Vagina (tissue), 2 donors: ENCODE measurements at regions not wholly inside any gene's neighbourhood (a gene's known extent, or its start where the extent isn't known, plus 50 kb on each side); places are given as distances from the start of the nearest gene placed in this dataset.

Experiments
- CTCF ChIP-seq, 3 experiments: fragments of 450-650 bp in 2 of 3; fragments of 200-600 bp in 1 of 3; sonication (generic) in 1 of 3; IDR thresholded peaks; one replicate each; pipeline ENCODE4 v1.5.1; 2017 to 2019; ENCODE audit warnings: antibody characterized with exemption in 3 of 3, mild to moderate bottlenecking in 2 of 3, moderate library complexity in 2 of 3
- POLR2A ChIP-seq, 2 donors: fragments of 450-650 bp; IDR thresholded peaks; one replicate each; pipeline ENCODE4 v1.6.1; 2017; ENCODE audit warnings: antibody characterized with exemption in 2 of 2, mild to moderate bottlenecking in 2 of 2, moderate library complexity in 2 of 2

- TF ChIP-seq CTCF (IDR thresholded peaks at IDR 0.05) (no peak), POLR2A (IDR thresholded peaks at IDR 0.05) (no peak)
These were observed 74.0 kb upstream of the SIAH1 start for GRCh38 chr16:48459167-48459566.
